ACC112 (cell line): ENCODE measurements at regions not wholly inside any gene's neighbourhood (a gene's known extent, or its start where the extent isn't known, plus 50 kb on each side); places are given as distances from the start of the nearest gene placed in this dataset.

ENCODE experiments used
- H2AFZ ChIP-seq: fragments of 200-600 bp; sonication (generic); one replicate; pipeline ENCODE4 v1.6.0; 2017; ENCODE audit warnings: antibody characterized with exemption, low read length; ENCODE audit not compliant: unreplicated experiment
- H3K27ac ChIP-seq: fragments of 200-600 bp; sonication (generic); 2 replicates; pipeline ENCODE4 v1.5.1; 2014; ENCODE audit warnings: low read depth, mild to moderate bottlenecking, antibody characterized with exemption, low read length, moderate library complexity
- H3K27me3 ChIP-seq: fragments of 200-600 bp; sonication (generic); 2 replicates; pipeline ENCODE4 v1.6.1; 2014; ENCODE audit warnings: mild to moderate bottlenecking, antibody characterized with exemption, low read length, moderate library complexity, mixed read lengths; ENCODE audit not compliant: insufficient read depth
- H3K36me3 ChIP-seq: fragments of 200-600 bp; sonication (generic); 2 replicates; pipeline ENCODE4 v1.6.1; 2016; ENCODE audit warnings: mild to moderate bottlenecking, antibody characterized with exemption, low read length, moderate library complexity, mixed read lengths; ENCODE audit not compliant: insufficient read depth
- H3K4me1 ChIP-seq: fragments of 200-600 bp; sonication (generic); one replicate; pipeline ENCODE4 v1.6.1; 2016; ENCODE audit warnings: low read length, mixed read lengths; ENCODE audit not compliant: insufficient read depth, unreplicated experiment, control insufficient read depth
- H3K4me3 ChIP-seq: fragments of 200-600 bp; sonication (generic); 2 replicates; pipeline ENCODE4 v1.5.1; 2014; ENCODE audit warnings: mild to moderate bottlenecking, low read depth, low read length
- H3K79me2 ChIP-seq: fragments of 200-600 bp; sonication (generic); one replicate; pipeline ENCODE4 v1.6.0; 2016; ENCODE audit warnings: low read length; ENCODE audit not compliant: control insufficient read depth, unreplicated experiment, insufficient read depth

GRCh38 chr3:42024591-42025351 lies 62.9 kb upstream of the ULK4 start:
- Histone ChIP-seq H3K4me3 (no peak overlapping the region), H3K27me3 (no peaks in the 10 kb centered on the region), H3K79me2 (peaks cover 63% of the 10 kb centered on the region), H2AFZ (no peak overlapping the region), H3K4me1 (peaks cover 50% of the 10 kb centered on the region), H3K36me3 (no peaks in the 10 kb centered on the region), H3K27ac (peak overlapping the region; percentile 69)

DNA sequence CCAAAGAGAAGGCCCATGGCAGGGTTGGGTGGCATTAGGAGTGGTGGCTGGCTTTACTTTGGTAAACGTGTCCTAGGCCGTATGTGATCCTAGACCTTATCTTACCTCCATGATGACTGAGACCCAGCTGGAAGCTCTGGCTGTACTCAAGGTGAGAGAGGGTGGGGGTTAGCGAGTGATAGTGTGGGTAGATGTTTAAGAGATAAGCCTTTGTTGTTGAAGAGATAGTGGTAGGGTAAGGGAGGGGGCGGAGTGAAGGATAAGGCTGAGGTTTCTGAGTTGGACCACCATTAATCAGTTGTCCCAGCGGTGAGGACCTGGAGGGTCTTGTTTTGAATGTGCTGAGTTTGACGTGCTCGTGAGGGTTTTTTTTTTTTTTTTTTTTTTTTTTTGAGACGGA lies 61.5 kb upstream of the ULK4 start:
- H2AFZ ChIP-seq: no peak overlapping the region
- no peaks in the 10 kb centered on the region for H3K27me3 ChIP-seq
- no peaks in the 10 kb centered on the region for H3K36me3 ChIP-seq
- no peak overlapping the region for H3K27ac ChIP-seq
- H3K79me2 ChIP-seq: peaks cover 64% of the 10 kb centered on the region
- peaks cover 56% of the 10 kb centered on the region for H3K4me1 ChIP-seq
- H3K4me3 ChIP-seq: no peak overlapping the region

- peaks cover 56% of the 10 kb centered on the region for H3K4me1 ChIP-seq
- no peak overlapping the region for H3K27ac ChIP-seq
- no peak overlapping the region for H3K4me3 ChIP-seq
- peaks cover 68% of the 10 kb centered on the region for H3K79me2 ChIP-seq
- H2AFZ ChIP-seq: no peak overlapping the region
- no peaks in the 10 kb centered on the region for H3K27me3 ChIP-seq
- H3K36me3 ChIP-seq: no peaks in the 10 kb centered on the region
Observed at GRCh38 chr3:42022355-42022754, 60.5 kb upstream of the ULK4 start.

GRCh38 chr3:42020684-42021307 lies 58.9 kb upstream of the ULK4 start:
- Histone ChIP-seq H3K4me1 (peaks cover 56% of the 10 kb centered on the region), H3K36me3 (no peaks in the 10 kb centered on the region), H3K4me3 (peak overlapping the region; percentile 3; the same call in 1 of the 2 replicates), H3K79me2 (peaks cover 70% of the 10 kb centered on the region), H2AFZ (no peak overlapping the region), H3K27me3 (no peaks in the 10 kb centered on the region), H3K27ac (peak overlapping the region; percentile 75)

- Histone ChIP-seq H3K27me3 (no peaks in the 10 kb centered on the region), H3K4me3 (peak overlapping the region; percentile 3; the same call in 1 of the 2 replicates), H3K4me1 (peaks cover 57% of the 10 kb centered on the region), H3K36me3 (no peaks in the 10 kb centered on the region), H3K27ac (peak overlapping the region; percentile 75), H3K79me2 (peaks cover 75% of the 10 kb centered on the region), H2AFZ (no peak overlapping the region)
Observed at GRCh38 chr3:42019953-42020260, 58.0 kb upstream of the ULK4 start.

DNA sequence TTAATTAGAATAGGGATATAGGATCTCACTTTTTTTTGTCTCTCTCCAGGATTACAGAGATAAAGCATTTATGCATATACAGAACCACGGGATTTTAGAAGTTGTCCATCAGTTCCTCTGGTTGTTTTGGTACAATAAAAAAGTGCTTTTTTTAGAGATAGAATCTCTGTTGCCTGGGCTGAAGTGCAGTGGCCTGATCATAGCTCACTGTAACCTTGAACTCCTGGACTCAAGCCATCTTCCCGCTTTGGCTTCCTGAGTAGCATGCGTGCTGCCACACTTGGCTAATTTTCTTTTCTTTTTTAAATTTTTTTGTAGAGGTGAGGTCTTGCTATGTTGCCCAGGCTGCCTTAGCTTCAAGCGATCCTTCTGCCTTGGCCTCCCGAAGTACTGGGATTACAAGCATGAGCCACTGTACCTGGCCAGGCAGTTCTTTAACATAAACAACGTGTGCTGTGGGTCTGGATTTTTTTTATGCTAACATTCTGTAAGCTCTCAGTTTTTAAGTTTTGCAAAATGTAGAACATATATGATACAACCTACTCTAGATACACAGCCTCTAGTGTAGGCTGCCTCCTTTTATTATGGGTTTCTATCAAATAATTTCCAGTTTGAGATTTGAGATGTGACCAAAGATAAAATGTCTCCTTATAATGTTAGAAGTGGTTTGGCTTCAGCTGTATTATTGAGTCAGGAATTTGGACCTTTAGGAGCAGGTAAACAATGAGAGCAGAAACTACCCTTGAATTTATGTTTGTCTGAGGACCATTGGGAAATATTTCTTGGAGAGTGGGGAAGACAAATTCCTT lies 57.4 kb upstream of the ULK4 start:
- H3K4me3 ChIP-seq: no peak overlapping the region
- H3K27ac ChIP-seq: peak overlapping the region; percentile 75; the same call in 1 of the 2 replicates
- no peaks in the 10 kb centered on the region for H3K27me3 ChIP-seq
- H3K79me2 ChIP-seq: peaks cover 77% of the 10 kb centered on the region
- peaks cover 51% of the 10 kb centered on the region for H3K4me1 ChIP-seq
- H2AFZ ChIP-seq: no peak overlapping the region
- no peaks in the 10 kb centered on the region for H3K36me3 ChIP-seq

- peaks cover 21% of the 10 kb centered on the region for H3K4me1 ChIP-seq
- H3K27me3 ChIP-seq: no peaks in the 10 kb centered on the region
- H3K4me3 ChIP-seq: peak overlapping the region; percentile 86
- no peaks in the 10 kb centered on the region for H3K36me3 ChIP-seq
- H2AFZ ChIP-seq: no peak overlapping the region
- H3K27ac ChIP-seq: peak overlapping the region; percentile 5; the same call in 1 of the 2 replicates
- H3K79me2 ChIP-seq: peaks cover 58% of the 10 kb centered on the region
Observed at GRCh38 chr3:42014921-42015533, 53.1 kb upstream of the ULK4 start.

GRCh38 chr3:42014458-42014920 lies 52.6 kb upstream of the ULK4 start:
- peaks cover 53% of the 10 kb centered on the region for H3K79me2 ChIP-seq
- peak overlapping the region; percentile 17 for H2AFZ ChIP-seq
- peak overlapping the region; percentile 5; the same call in 1 of the 2 replicates for H3K27ac ChIP-seq

DNA sequence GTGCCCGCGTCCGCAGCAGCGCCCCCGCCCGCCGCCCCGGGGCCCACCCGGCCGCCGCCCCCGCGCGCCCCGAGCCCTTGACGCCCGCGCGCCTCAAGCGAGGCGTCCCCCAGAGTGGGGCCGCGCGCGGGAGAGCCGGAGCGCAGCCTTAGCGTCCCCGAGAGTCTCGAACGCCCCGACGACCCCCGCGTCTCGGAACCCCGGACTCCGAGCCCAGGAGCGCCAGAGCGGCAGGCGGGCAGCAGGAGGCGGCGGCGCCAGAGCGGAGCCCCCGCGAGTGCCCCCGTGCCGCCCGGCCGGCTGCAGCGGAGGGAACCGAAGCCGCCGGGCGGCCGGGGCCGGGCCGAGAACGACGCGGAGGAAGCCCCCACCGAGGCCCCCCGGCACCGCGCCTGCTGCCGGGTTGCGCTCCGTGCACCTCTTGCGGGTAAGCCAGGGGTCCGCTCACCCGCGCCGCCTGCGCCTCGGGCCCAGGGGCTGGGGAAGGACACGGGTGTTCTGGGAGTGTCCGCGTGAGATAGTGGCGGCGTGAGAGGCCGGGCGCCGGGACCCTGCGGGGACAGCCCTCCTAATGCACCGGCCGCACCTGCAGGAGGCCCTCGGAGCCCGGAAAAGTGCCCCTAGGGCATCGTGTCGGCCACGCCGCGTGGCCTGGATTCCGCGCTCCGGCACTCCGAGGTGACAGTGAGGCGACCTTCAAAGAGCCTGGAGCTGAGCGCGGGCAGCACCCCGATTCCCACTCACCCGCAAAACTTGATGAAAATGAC lies 52.0 kb upstream of the ULK4 start:
- Histone ChIP-seq H3K27me3 (no peaks in the 10 kb centered on the region), H3K79me2 (peaks cover 48% of the 10 kb centered on the region), H3K4me1 (peaks cover 13% of the 10 kb centered on the region), H2AFZ (peak overlapping the region; percentile 17), H3K27ac (no peak overlapping the region), H3K36me3 (no peaks in the 10 kb centered on the region), H3K4me3 (peak overlapping the region; percentile 86)

More at GRCh38 chr3:42014458-42014920, 52.6 kb upstream of the ULK4 start:
- no peaks in the 10 kb centered on the region for H3K36me3 ChIP-seq
- H3K27me3 ChIP-seq: no peaks in the 10 kb centered on the region
- H3K4me3 ChIP-seq: peak overlapping the region; percentile 86
- H3K4me1 ChIP-seq: peaks cover 16% of the 10 kb centered on the region
